ENCODE measurements at regions not wholly inside any gene's neighbourhood (a gene's known extent, or its start where the extent isn't known, plus 50 kb on each side); places are given as distances from the start of the nearest gene placed in this dataset.

DNA sequence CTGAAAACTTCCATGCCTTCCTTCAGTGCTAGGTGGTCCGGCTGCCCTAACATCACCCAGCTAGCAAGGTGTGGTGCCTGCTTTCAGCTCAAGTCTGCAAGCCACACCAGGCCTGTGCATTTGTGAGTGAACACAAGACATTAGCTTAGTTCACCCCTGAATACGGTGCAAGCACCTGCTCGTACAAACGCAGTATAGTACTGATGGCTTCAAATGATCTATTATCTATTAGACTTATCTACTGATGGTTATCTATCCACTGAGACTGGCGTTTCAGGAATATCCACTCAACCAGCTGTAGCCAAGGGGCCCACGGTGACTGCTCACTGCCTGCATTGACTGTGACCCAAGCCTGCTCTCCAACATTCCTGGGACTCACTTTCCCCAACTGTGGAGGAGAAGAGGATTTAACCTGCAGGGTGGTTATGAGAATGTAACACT is 155.9 kb downstream of the SHOX start:
- WGBS: 71% methylated on average over 6 of the region's 6 CpGs
- no peak for ATAC-seq

DNA sequence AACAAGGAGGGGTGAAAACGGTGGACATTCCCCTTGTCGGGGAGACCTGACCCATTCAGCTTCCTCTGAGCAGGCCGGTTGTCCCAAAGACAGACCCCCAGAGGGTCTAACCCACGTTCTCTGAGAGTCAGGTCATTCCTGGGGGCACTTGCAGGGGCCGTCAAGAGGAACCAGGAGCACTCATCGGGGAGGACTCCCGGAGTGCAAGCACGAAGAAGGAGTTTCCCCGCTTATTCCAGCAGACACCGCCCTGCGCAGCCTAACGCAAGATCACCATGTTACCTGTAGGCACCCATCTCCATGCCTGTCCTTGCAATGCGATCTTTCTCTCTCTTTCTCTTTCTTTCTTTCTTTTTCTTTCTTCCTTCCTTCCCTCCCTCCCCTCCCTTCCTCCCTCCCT is 154.2 kb downstream of the SHOX start:
- intact Hi-C loops (cut with DNase I): no loop called here
- DNase-seq: no peak
- Histone ChIP-seq H3K27me3 (ENCODE audit: control insufficient read depth, insufficient read depth) (no peaks in the 10 kb centered on the region), H3K27ac (ENCODE audit: low read length) (no peak overlapping the region), H3K9me3 (ENCODE audit: control insufficient read depth, low read length) (no peaks in the 10 kb centered on the region), H3K4me1 (ENCODE audit: control insufficient read depth, insufficient read depth, low read length) (no peaks in the 10 kb centered on the region), H3K4me3 (ENCODE audit: low read length) (no peak overlapping the region)
- 87% methylated on average over 13 of the region's 13 CpGs for WGBS
- ATAC-seq: no peak

More for the DNA sequence above, 155.9 kb downstream of the SHOX start:
- H3K9me3 ChIP-seq (ENCODE audit: control insufficient read depth, low read length): no peaks in the 10 kb centered on the region
- DNase-seq: no peak
- intact Hi-C loops (cut with DNase I): no loop called here
- H3K27me3 ChIP-seq (ENCODE audit: control insufficient read depth, insufficient read depth): no peaks in the 10 kb centered on the region
- no peaks in the 10 kb centered on the region for H3K4me1 ChIP-seq (ENCODE audit: control insufficient read depth, insufficient read depth, low read length)
- no peak overlapping the region for H3K27ac ChIP-seq (ENCODE audit: low read length)
- no peak overlapping the region for H3K4me3 ChIP-seq (ENCODE audit: low read length)

DNA sequence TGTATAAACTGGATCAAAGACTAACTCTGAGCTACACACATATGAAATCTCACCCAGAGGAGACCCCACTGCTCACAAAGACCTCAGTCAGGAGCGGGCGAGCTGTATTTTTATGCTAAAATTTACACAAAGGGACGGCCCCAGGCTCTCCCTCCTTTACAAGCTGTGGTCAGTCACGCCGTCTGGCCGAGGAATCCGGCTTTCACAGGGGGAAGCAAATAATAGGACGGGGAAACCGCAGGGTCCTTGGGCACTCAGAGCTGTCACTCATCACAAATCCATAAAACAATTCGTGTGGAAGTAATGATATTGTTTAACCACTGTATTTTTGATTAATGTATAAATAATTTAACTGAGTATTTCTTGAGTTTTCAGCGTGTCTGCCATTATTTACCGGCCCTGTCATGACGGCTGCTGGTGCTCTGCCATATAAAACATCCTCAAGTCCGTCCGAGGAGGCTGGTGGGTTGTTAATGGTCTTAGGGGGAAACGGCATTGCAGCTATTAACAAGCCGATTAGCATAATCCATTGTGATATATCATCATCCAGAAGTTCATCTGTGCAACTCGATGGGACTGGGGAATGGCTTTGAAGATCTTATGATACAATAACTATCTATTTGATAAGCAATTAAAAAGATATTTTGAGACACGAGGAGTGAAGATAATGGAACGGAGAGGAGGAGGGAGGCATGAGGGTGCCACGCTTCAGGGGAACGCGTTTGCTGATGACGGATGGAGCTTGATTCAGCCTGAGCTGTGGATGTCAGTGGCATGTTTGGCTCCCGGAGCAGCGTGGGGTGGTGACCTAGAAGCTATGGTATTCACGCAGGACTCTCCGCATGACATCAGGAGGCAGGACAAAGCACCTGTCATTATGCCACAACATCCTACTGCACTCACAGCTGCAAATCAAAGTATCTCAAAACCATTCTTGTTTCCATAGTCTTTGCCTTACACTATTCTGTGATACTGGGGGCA is 150.9 kb downstream of the SHOX start:
- Histone ChIP-seq H3K4me3 (ENCODE audit: low read length) (no peak overlapping the region), H3K9me3 (ENCODE audit: control insufficient read depth, low read length) (no peaks in the 10 kb centered on the region), H3K27me3 (ENCODE audit: control insufficient read depth, insufficient read depth) (no peaks in the 10 kb centered on the region), H3K27ac (ENCODE audit: low read length) (no peak overlapping the region), H3K4me1 (ENCODE audit: control insufficient read depth, insufficient read depth, low read length) (no peaks in the 10 kb centered on the region)
- intact Hi-C loops (cut with DNase I): no loop called here
- ATAC-seq: no peak
- 28% methylated on average over 28 of the region's 28 CpGs for WGBS
- no peak for DNase-seq

DNA sequence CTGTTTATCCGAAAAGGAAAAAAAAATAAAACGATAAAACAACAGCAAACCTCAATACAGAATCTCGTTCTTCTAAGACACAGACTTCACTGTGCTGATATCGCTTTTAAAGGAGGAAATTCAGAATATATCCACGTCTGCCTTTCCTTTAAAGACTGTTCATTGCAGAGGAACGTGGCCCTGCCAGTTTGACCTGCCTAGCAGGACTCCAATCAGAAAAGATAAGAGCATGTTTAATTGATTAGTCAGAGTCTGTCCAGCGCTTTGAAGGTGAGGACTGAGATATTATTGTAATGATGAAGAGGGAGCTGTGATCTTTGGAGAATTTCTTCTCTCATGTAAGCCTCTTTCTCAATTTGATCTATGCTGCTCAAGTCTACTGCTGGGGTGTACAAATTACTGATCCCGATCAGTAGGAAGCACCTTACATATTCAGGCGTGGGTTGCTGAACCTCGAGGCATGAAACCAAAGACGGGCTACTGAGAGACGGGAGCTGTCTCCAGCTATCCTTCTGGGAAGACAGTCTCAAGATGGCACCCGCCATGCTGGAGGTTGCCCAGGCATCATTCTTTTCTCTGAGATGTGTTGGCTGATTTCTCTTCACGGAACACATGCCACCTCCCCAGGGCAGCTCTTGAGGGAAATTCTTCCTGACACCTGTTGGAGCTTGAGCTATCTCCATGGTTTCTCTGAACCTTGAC is 146.1 kb downstream of the SHOX start:
- 63% methylated on average over 14 of the region's 14 CpGs for WGBS
- Histone ChIP-seq H3K27ac (ENCODE audit: low read length) (no peak overlapping the region), H3K27me3 (ENCODE audit: control insufficient read depth, insufficient read depth) (no peaks in the 10 kb centered on the region), H3K4me1 (ENCODE audit: control insufficient read depth, insufficient read depth, low read length) (no peaks in the 10 kb centered on the region), H3K9me3 (ENCODE audit: control insufficient read depth, low read length) (no peaks in the 10 kb centered on the region), H3K4me3 (ENCODE audit: low read length) (no peak overlapping the region)
- ATAC-seq (no peak), DNase-seq (no peak)
- intact Hi-C loops (cut with DNase I): no loop called here

DNA sequence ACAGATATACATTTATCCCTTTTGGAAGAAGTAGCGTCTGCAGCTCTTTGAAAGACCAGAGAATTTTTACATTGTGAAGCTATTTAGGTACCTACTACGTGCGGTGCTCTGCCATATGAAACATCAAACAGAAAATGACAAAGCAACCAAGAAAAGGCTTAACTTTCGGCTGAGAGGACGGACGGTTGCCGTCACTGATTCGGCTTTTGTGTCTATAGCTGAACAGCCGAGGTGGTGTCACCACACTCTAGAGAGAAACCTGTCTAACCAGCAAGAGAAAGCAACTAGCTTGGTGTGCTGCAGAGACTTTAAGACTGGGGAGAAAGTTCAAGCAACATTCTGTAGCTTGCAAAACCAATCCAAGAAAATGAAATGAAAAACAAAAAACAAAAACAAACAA is 145.5 kb downstream of the SHOX start:
- Histone ChIP-seq H3K4me3 (ENCODE audit: low read length) (no peak overlapping the region), H3K27me3 (ENCODE audit: control insufficient read depth, insufficient read depth) (no peaks in the 10 kb centered on the region), H3K4me1 (ENCODE audit: control insufficient read depth, insufficient read depth, low read length) (no peaks in the 10 kb centered on the region), H3K9me3 (ENCODE audit: control insufficient read depth, low read length) (no peaks in the 10 kb centered on the region), H3K27ac (ENCODE audit: low read length) (no peak overlapping the region)
- ATAC-seq: no peak
- DNase-seq: no peak
- intact Hi-C loops (cut with DNase I): no loop called here
- 76% methylated on average over 9 of the region's 9 CpGs for WGBS

DNA sequence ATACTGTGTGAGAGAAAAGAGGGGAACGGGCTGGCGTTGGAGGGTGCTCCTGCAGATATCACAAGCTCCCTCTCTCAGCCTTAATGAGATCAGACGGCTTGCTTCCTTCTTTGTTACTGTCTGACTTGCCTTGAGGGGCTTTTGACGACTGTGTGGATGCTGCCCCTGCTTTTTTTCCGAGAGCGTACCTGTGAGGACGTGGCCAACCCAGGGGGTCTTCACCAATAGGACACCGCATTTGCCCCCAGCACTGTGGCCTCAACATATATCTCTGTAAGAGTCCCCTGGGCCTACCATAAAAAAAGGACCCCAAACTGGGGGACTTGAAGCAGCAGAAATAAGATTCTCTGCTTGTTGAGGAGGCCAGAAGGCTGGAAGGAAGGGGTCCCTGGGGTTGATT is 143.9 kb downstream of the SHOX start:
- WGBS: 67% methylated on average over 8 of the region's 8 CpGs
- Histone ChIP-seq H3K27me3 (ENCODE audit: control insufficient read depth, insufficient read depth) (no peaks in the 10 kb centered on the region), H3K9me3 (ENCODE audit: control insufficient read depth, low read length) (no peaks in the 10 kb centered on the region), H3K27ac (ENCODE audit: low read length) (no peak overlapping the region), H3K4me1 (ENCODE audit: control insufficient read depth, insufficient read depth, low read length) (no peaks in the 10 kb centered on the region), H3K4me3 (ENCODE audit: low read length) (no peak overlapping the region)
- intact Hi-C loops (cut with DNase I): no loop called here
- ATAC-seq (no peak), DNase-seq (no peak)

DNA sequence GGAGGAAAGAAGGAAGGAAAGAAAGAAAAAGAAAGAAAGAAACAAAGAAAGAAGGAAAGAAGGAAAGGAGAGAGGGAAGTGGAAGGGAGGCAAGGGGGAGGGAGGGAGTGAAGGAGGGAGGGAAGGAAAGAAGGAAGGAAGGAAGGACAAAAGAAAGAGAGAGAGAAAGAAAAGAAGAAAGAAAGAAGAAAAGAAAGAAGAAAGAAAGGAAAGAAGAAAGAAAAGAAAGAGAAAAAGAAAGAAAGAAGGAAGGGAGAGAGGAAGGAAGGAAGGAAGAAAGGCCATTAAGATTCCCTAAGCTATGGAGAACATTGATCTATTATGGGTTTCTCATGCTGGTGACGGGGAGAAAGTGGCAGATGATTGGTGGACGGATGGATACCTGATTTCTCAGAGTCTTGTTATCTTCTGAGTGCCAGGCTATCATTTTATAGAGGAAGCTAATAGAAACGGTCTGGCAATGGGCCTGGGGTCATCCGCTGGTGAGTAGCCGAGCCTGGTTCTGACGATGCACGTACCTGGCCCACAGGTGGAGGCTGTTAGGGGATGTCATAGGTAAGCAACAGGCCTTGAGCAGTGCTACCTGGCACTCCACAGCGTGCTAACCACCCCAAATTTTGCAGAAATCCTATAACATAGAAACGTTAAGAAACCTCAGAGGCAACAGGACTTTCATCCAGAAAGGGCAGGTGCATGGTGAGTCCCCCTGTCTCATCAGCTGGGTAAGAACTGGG is 142.9 kb downstream of the SHOX start:
- ATAC-seq: no peak
- H3K27me3 ChIP-seq (ENCODE audit: control insufficient read depth, insufficient read depth): no peaks in the 10 kb centered on the region
- 73% methylated on average over 9 of the region's 9 CpGs for WGBS
- H3K4me3 ChIP-seq (ENCODE audit: low read length): no peak overlapping the region
- H3K9me3 ChIP-seq (ENCODE audit: control insufficient read depth, low read length): no peaks in the 10 kb centered on the region
- DNase-seq: no peak
- no peaks in the 10 kb centered on the region for H3K4me1 ChIP-seq (ENCODE audit: control insufficient read depth, insufficient read depth, low read length)
- intact Hi-C loops (cut with DNase I): no loop called here
- H3K27ac ChIP-seq (ENCODE audit: low read length): no peak overlapping the region

DNA sequence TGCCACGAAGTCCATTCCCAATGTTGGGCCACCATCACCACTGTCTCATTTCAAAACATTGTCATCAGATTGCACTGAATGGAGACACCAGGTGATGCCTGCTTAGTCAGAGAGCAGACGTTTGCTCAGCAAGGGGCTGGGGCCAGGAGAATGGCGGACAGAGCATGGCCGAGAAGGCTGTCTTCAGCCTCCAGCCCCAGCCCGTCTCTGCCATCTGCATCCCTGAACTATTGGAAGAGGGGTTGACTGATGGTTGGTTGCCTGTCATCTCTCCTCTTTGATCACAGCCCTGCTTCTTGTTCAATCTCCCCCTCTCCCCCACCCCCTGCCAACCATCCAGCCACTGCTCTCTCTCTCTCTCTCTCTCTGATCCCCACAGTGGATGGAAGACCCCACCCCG is 140.9 kb downstream of the SHOX start:
- WGBS: 64% methylated on average over 6 of the region's 6 CpGs

DNA sequence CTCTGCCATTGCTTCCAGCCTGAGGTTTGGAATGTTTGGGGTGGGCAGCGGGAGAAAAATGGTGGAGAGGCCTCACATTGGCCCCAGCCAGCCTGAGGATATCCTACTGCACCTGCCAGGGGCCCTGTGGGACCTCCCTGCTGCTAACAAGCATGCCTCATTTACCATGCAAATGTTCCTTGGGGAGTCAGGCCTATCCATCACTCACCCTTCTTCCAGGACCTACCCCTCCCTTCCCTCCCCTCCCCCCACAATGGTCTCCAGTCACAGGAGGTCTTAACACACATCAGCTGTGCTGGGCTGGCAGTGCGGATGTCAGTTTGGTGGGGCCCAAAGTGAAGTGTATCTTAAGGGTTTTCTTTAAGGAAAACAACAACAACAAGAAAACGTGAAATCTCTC is 139.2 kb downstream of the SHOX start:
- no peak overlapping the region for H3K27ac ChIP-seq (ENCODE audit: low read length)
- no peak for DNase-seq
- 28% methylated on average over 3 of the region's 3 CpGs for WGBS
- H3K9me3 ChIP-seq (ENCODE audit: control insufficient read depth, low read length): no peaks in the 10 kb centered on the region
- intact Hi-C loops (cut with DNase I): no loop called here
- no peaks in the 10 kb centered on the region for H3K27me3 ChIP-seq (ENCODE audit: control insufficient read depth, insufficient read depth)
- H3K4me1 ChIP-seq (ENCODE audit: control insufficient read depth, insufficient read depth, low read length): no peaks in the 10 kb centered on the region
- no peak for ATAC-seq
- H3K4me3 ChIP-seq (ENCODE audit: low read length): no peak overlapping the region

More for the DNA sequence above, 140.9 kb downstream of the SHOX start:
- no peak for DNase-seq
- no peak for ATAC-seq
- Histone ChIP-seq H3K9me3 (ENCODE audit: control insufficient read depth, low read length) (no peaks in the 10 kb centered on the region), H3K27ac (ENCODE audit: low read length) (no peak overlapping the region), H3K27me3 (ENCODE audit: control insufficient read depth, insufficient read depth) (no peaks in the 10 kb centered on the region), H3K4me1 (ENCODE audit: control insufficient read depth, insufficient read depth, low read length) (no peaks in the 10 kb centered on the region), H3K4me3 (ENCODE audit: low read length) (no peak overlapping the region)
- intact Hi-C loops (cut with DNase I): no loop called here

DNA sequence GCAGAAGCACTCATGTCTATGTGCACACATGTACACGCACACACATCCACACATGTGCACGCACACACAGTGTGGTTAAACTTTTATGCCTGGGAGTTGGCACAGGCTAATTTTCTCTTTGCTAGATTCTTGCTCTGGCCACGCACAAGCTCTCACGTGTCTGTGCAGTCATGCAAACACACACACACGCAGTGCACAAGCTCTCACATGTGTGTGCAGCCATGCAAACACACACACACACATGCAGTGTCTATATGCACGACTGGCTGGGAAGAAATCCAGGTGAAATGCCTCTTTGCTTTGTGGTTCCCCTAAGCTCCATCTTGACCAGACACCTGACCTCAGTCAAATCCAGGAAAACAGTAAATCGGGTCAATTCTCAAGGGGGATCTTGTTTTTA is 138.0 kb downstream of the SHOX start:
- no peak for DNase-seq
- no peak overlapping the region for H3K4me3 ChIP-seq (ENCODE audit: low read length)
- no peak for ATAC-seq
- intact Hi-C loops (cut with DNase I): no loop called here
- no peaks in the 10 kb centered on the region for H3K4me1 ChIP-seq (ENCODE audit: control insufficient read depth, insufficient read depth, low read length)
- no peaks in the 10 kb centered on the region for H3K27me3 ChIP-seq (ENCODE audit: control insufficient read depth, insufficient read depth)
- H3K9me3 ChIP-seq (ENCODE audit: control insufficient read depth, low read length): no peaks in the 10 kb centered on the region
- WGBS: 79% methylated on average over 7 of the region's 7 CpGs
- no peak overlapping the region for H3K27ac ChIP-seq (ENCODE audit: low read length)

DNA sequence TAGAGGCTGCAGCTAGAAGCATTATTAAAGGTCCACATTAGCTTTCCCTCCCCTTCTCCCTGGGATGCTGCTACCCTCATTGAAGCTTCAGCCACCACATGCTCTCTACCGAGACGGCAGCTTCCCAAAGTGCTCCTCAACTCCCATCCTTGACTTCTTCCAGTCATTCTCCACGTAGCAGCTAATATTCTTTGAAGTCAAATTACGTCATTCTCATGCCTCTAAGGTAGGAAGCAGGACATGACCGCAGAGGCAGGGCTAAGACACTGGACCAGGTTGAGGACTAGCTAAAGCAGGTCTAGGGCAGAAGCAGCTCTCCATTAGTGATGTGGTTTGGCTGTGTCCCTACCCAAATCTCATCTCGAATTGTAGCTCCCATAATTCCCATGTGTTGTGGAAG is 128.3 kb downstream of the SHOX start:
- Histone ChIP-seq H3K4me3 (ENCODE audit: low read length) (no peak overlapping the region), H3K27me3 (ENCODE audit: control insufficient read depth, insufficient read depth) (no peaks in the 10 kb centered on the region), H3K4me1 (ENCODE audit: control insufficient read depth, insufficient read depth, low read length) (no peaks in the 10 kb centered on the region), H3K9me3 (ENCODE audit: control insufficient read depth, low read length) (no peaks in the 10 kb centered on the region), H3K27ac (ENCODE audit: low read length) (no peak overlapping the region)
- DNase-seq (no peak), ATAC-seq (no peak)
- 78% methylated on average over 6 of the region's 6 CpGs for WGBS
- intact Hi-C loops (cut with DNase I): no loop called here

All from right cardiac atrium (tissue), 5 donors.